Ovary (tissue), 7 donors: ENCODE measurements at regions not wholly inside any gene's neighbourhood (a gene's known extent, or its start where the extent isn't known, plus 50 kb on each side); places are given as distances from the start of the nearest gene placed in this dataset.

Experiments
- DNase-seq, 5 donors: peaks; one replicate each; pipeline ENCODE4 v3.0.0-alpha.2; 2019 to 2020
- H3K27ac ChIP-seq, 2 donors: fragments of 200-600 bp; one replicate each; pipeline versions ENCODE4 v1.5.1 to v1.8.0; 2019 to 2022
- H3K27me3 ChIP-seq: fragments of 200-600 bp; one replicate; pipeline ENCODE4 v1.8.0; 2022
- H3K36me3 ChIP-seq: fragments of 200-600 bp; sonication (generic); one replicate; pipeline ENCODE4 v1.5.1; 2019
- H3K4me1 ChIP-seq: one replicate; pipeline ENCODE4 v1.8.1; 2013; ENCODE audit warnings: mild to moderate bottlenecking, moderate library complexity; ENCODE audit not compliant: insufficient read depth
- H3K4me3 ChIP-seq: fragments of 200-600 bp; sonication (generic); one replicate; pipeline ENCODE4 v1.5.1; 2017
- H3K9me3 ChIP-seq, 2 donors: fragments of 200-600 bp in 1 of 2; sonication (generic) in 1 of 2; one replicate each; pipeline versions ENCODE4 v1.5.1 to v1.8.1; 2013 to 2019; ENCODE audit warnings: mild to moderate bottlenecking in 1 of 2, moderate library complexity in 1 of 2
- CTCF ChIP-seq, 3 donors: fragments of 450-650 bp in 2 of 3; fragments of 200-600 bp in 1 of 3; IDR thresholded peaks; one replicate each; pipeline versions ENCODE4 v1.5.1 to v1.8.0; 2016 to 2022; ENCODE audit warnings: antibody characterized with exemption in 3 of 3, mild to moderate bottlenecking in 1 of 3
- EP300 ChIP-seq: sonication (generic); formaldehyde crosslinking; IDR thresholded peaks from one replicate; pipeline ENCODE4 v1.6.1; 2017; ENCODE audit warnings: antibody characterized with exemption
- POLR2A ChIP-seq: fragments of 450-650 bp; IDR thresholded peaks from one replicate; pipeline ENCODE4 v1.6.1; 2017; ENCODE audit warnings: antibody characterized with exemption, mild to moderate bottlenecking, moderate library complexity
- WGBS, 3 donors: extraction: QIAGEN DNeasy Blood & Tissue Kit in 1 of 3; methylation state at CpG; one replicate each; pipeline versions ENCODE4 v1.1.5 to v1.1.7; 2013 to 2017; 5-methylcytosine and 5-hydroxymethylcytosine counted together
- intact Hi-C, 4 donors: fragments of 100-400 bp; cut with DNase I; formaldehyde crosslinking; loops; one replicate each; pipeline versions ENCODE4 v1.11.0 to v1.15.1; 2022 to 2023
- donor health status: DM: no; HTN: no; CAD: no; lungs with moderate emphysema.
- donor health status: DM: no; HTN: no; CAD: no.
- donor health status: Bipolar disorder and iron deficiency.
- donor health status: DM: no; HTN: no; CAD: no.
- donor health status: DM: yes; HTN: yes; CAD: no.

DNA sequence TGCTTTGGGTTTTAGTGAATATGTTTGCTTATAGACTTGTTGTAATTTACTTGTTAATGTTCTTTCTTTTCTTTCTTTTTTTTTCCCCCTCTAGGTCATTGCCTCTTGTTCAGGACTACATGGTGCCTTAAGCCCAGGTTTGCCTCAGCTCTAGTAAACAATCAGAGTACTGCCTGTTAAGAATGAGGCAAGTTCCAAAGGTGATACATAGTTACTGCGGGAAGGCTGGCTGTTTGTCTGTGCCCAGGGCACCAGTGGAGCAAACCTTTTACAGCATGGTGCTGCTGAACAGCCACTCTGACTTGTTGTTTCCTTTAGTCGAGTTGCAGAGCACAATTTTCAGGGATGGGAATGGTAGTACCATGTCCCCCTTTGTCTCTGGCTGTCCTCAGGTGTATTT is 517.2 kb downstream of the NYAP2 start:
- no peaks in the 10 kb centered on the region for H3K36me3 ChIP-seq

GRCh38 chr2:225911019-225911418 is 511.5 kb downstream of the NYAP2 start:
- no peak for DNase-seq
- intact Hi-C loops = no loop called here
- Histone ChIP-seq H3K27me3 (no peaks in the 10 kb centered on the region), H3K9me3 (no peaks in the 10 kb centered on the region), H3K36me3 (no peaks in the 10 kb centered on the region), H3K4me1 (no peaks in the 10 kb centered on the region), H3K4me3 (no peak overlapping the region), H3K27ac (no peak overlapping the region)
- no peak for TF ChIP-seq EP300
- TF ChIP-seq POLR2A = no peak
- TF ChIP-seq CTCF (IDR thresholded peaks at IDR 0.05) = no peak
- 92 to 95% (median 93%) methylated on average over 6 of the region's 6 CpGs for WGBS, 3 donors

More for the DNA sequence above, 517.2 kb downstream of the NYAP2 start:
- no peak for DNase-seq
- 70 to 74% (median 70%) methylated on average over 2 of the region's 2 CpGs for WGBS, 3 donors
- TF ChIP-seq CTCF (IDR thresholded peaks at IDR 0.05) (no peak), EP300 (no peak), POLR2A (no peak)
- H3K27me3 ChIP-seq = no peaks in the 10 kb centered on the region
- no peaks in the 10 kb centered on the region for H3K9me3 ChIP-seq
- intact Hi-C loops = no loop called here
- H3K4me1 ChIP-seq = no peaks in the 10 kb centered on the region
- no peak overlapping the region for H3K27ac ChIP-seq
- no peak overlapping the region for H3K4me3 ChIP-seq

- DNase-seq = no peak
- H3K4me3 ChIP-seq = no peak overlapping the region
- WGBS, 3 donors = 48 to 54% (median 53%) methylated on average over 1 of the region's 1 CpG
- H3K36me3 ChIP-seq = no peaks in the 10 kb centered on the region
- H3K27me3 ChIP-seq = no peaks in the 10 kb centered on the region
- no peak for TF ChIP-seq EP300
- no peak for TF ChIP-seq POLR2A
- no peak for TF ChIP-seq CTCF (IDR thresholded peaks at IDR 0.05)
- peaks cover 4% of the 10 kb centered on the region for H3K4me1 ChIP-seq
- H3K27ac ChIP-seq = no peak overlapping the region
- no peaks in the 10 kb centered on the region for H3K9me3 ChIP-seq
- intact Hi-C loops = loop anchor here in 1 of 4 donors (10.0 kb wide), 1 partner anchor 910 kb away; no protein-coding TSS in a partner anchor
Observed at GRCh38 chr2:225895126-225895525, 495.6 kb downstream of the NYAP2 start.

DNA sequence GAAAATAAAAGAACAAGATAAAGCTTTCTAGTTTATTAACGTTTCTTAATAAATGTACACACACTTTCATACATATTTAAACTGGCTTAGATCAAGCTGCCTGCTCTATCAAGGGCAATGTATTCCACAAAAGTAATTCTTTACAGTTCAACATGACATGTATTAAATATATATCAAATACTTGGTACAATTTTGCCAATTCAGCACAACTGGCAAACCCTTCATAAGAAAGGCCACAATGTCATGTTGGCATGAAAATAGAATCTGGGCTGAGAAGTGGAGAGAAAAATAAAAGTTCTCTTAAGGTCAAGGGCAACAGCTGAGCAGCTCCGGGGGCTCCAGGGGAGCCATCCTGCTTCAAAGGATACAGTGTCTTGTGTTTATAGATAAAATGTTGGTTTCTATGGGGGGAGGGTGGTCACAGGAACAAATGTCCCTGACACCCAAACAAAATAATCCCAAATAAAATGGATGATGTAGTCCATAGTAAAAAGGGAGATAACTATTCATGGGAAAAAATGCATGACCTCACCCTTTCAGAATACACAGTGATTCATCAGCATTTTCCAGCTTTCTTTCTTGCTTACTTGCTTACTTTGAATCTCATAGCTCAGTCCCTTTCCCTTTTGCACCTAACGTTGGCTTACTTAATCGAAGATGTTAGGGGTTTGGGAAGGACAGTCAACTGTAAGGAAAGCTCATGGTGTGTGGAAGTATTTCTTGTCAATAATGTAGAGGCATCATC is 494.9 kb downstream of the NYAP2 start:
- Histone ChIP-seq H3K36me3 (no peaks in the 10 kb centered on the region), H3K27ac (peak overlapping the region in 1 of 2 donors; percentile 13), H3K27me3 (no peaks in the 10 kb centered on the region), H3K4me1 (peaks cover 4% of the 10 kb centered on the region), H3K9me3 (no peaks in the 10 kb centered on the region), H3K4me3 (no peak overlapping the region)
- DNase-seq = no peak
- intact Hi-C loops = loop anchor here in 2 of 4 donors (5.0 to 10.0 kb wide), 2 partner anchors 903 to 910 kb away; partner anchors contain the start of gene IRS1 (in 1 of the 2)
- TF ChIP-seq POLR2A (no peak), EP300 (no peak), CTCF (IDR thresholded peaks at IDR 0.05) (no peak)
- WGBS, 3 donors = 12 to 21% (median 16%) methylated on average over 4 of the region's 4 CpGs
